ENCODE measurements at regions not wholly inside any gene's neighbourhood (a gene's known extent, or its start where the extent isn't known, plus 50 kb on each side); places are given as distances from the start of the nearest gene placed in this dataset.

- Histone ChIP-seq H3K79me2 (ENCODE audit: insufficient read depth, low read depth, low read length) (no peaks in the 10 kb centered on the region), H3K4me1 (ENCODE audit: insufficient read depth, low read length, poor library complexity, severe bottlenecking) (peaks cover 5% of the 10 kb centered on the region), H2AFZ (ENCODE audit: low read length) (no peak overlapping the region), H3K4me2 (ENCODE audit: low read length) (no peak overlapping the region), H3K27ac (ENCODE audit: low read depth, low read length, poor library complexity, severe bottlenecking) (no peak overlapping the region), H3K9me2 (ENCODE audit: insufficient read depth, low read length) (no peaks in the 10 kb centered on the region), H3K4me3 (ENCODE audit: low read depth, low read length, poor library complexity, severe bottlenecking) (no peak overlapping the region), H3K9me3 (ENCODE audit: low read length) (no peaks in the 10 kb centered on the region), H4K20me1 (ENCODE audit: insufficient read depth, low read length) (no peaks in the 10 kb centered on the region), H3K36me3 (ENCODE audit: insufficient read depth, low read length) (no peaks in the 10 kb centered on the region)
- CTCF ChIA-PET (ENCODE audit: unreplicated experiment): no interaction called here
- no peak for DNase-seq (ENCODE audit: low spot score)
- no peak for TF ChIP-seq CTCF (conservative IDR thresholded peaks at IDR 0.05; ENCODE audit: low read length)
- no peak for TF ChIP-seq EZH2phosphoT487 (IDR thresholded peaks at IDR 0.05; ENCODE audit: borderline replicate concordance, low read depth, low read length)
- intact Hi-C loops (cut with micrococcal nuclease; ENCODE audit: unreplicated experiment): no loop called here
- no TSS peak for BruUV-seq (replicated peaks)
- POLR2A ChIA-PET: no interaction called here
Measured at GRCh38 chr12:69161829-69162228, 77.5 kb upstream of the CPSF6 start.

- CTCF ChIA-PET (ENCODE audit: unreplicated experiment): interaction anchor here (0.6 kb wide), 1 partner anchor 243 kb away, joined by 5 read pairs; no protein-coding TSS in a partner anchor
Measured at GRCh38 chr12:69163681-69164362, 75.5 kb upstream of the CPSF6 start.

More at GRCh38 chr12:69163681-69164362, 75.5 kb upstream of the CPSF6 start:
- TF ChIP-seq CTCF (conservative IDR thresholded peaks at IDR 0.05; ENCODE audit: low read length) (no peak), EZH2phosphoT487 (IDR thresholded peaks at IDR 0.05; ENCODE audit: borderline replicate concordance, low read depth, low read length) (no peak)
- Histone ChIP-seq H3K79me2 (ENCODE audit: insufficient read depth, low read depth, low read length) (no peaks in the 10 kb centered on the region), H3K9me2 (ENCODE audit: insufficient read depth, low read length) (no peaks in the 10 kb centered on the region), H3K4me2 (ENCODE audit: low read length) (no peak overlapping the region), H3K27ac (ENCODE audit: low read depth, low read length, poor library complexity, severe bottlenecking) (no peak overlapping the region), H3K9me3 (ENCODE audit: low read length) (no peaks in the 10 kb centered on the region), H4K20me1 (ENCODE audit: insufficient read depth, low read length) (no peaks in the 10 kb centered on the region), H2AFZ (ENCODE audit: low read length) (no peak overlapping the region), H3K4me1 (ENCODE audit: insufficient read depth, low read length, poor library complexity, severe bottlenecking) (no peaks in the 10 kb centered on the region), H3K36me3 (ENCODE audit: insufficient read depth, low read length) (no peaks in the 10 kb centered on the region), H3K4me3 (ENCODE audit: low read depth, low read length, poor library complexity, severe bottlenecking) (no peak overlapping the region)
- POLR2A ChIA-PET: interaction anchor here (0.8 kb wide), 1 partner anchor 50 kb away, joined by 4 read pairs; no protein-coding TSS in a partner anchor
- no TSS peak for BruUV-seq (replicated peaks)
- intact Hi-C loops (cut with micrococcal nuclease; ENCODE audit: unreplicated experiment): no loop called here
- no peak for DNase-seq (ENCODE audit: low spot score)
